Left kidney (tissue), 1 donor: ENCODE measurements at regions not wholly inside any gene's neighbourhood (a gene's known extent, or its start where the extent isn't known, plus 50 kb on each side); places are given as distances from the start of the nearest gene placed in this dataset.
"Not testable (repeated sequence)": the region's sequence is repeated elsewhere in the genome, so short reads cannot be mapped to it uniquely, and the experiment has no call there.

Experiments
- DNase-seq: peaks from one replicate; pipeline ENCODE4 v3.0.0-alpha.2; 2013

DNA sequence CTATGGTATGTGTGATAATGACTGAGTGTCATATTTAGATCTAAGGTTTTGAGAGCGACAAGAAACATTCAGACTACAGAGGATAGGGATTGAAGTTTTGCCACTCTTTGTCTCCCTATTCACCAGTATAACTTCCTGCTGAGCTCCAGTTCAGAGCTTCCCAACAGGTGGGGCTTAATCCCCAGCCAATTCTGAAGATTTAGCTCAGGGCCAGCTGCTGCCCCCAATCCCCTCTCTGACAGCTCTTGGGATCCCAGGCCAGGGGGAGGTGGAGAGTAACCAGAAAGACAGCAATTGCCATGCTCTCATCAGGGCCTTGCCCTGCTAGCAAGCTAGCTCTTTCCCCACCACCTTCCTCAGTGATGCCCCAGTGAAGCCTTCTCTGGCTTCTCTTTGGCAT lies 57.8 kb downstream of the TRIL start:
- no peak for DNase-seq

DNA sequence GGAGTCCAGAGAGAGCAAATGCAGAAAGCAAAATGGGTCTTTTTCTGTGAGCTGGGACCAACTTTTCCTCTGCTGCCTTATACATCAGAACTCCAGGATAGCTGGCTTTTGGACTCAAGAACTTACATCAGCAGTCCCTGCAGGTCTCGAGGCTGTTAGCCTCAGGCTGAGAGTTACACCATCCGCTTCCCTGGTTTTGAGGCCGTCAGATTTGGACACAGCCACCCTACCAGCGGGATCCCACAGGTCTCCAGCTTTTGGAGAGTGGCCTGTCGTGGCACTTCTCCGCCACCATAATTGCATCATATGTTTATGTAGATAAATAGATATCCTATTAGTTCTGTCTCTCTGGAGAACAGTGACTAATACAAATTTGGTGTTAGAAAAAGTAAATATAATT lies 64.2 kb downstream of the TRIL start:
- no peak for DNase-seq

DNA sequence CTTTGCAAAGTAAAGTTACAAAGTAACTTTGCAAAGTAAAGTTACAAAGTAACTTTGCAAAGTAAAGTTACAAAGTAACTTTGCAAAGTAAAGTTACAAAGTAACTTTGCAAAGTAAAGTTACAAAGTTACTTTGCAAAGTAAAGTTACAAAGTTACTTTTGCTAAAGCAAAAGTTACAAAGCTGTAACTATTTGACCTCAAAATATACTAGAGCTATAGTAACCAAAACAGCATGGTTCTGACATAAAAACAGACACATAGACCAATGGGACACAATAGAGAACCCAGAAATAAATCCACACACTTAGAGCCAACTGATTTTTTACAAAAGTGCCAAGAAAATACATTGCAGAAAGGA lies 66.3 kb downstream of the TRIL start:
- DNase-seq: not testable (repeated sequence)

GRCh38 chr7:28891192-28891875 lies 66.8 kb downstream of the TRIL start:
- no peak for DNase-seq

- no peak for DNase-seq
These were observed 68.0 kb downstream of the TRIL start for GRCh38 chr7:28890137-28890536.

- DNase-seq: peak; percentile 34
These were observed 68.8 kb downstream of the TRIL start for GRCh38 chr7:28889290-28889689.

DNA sequence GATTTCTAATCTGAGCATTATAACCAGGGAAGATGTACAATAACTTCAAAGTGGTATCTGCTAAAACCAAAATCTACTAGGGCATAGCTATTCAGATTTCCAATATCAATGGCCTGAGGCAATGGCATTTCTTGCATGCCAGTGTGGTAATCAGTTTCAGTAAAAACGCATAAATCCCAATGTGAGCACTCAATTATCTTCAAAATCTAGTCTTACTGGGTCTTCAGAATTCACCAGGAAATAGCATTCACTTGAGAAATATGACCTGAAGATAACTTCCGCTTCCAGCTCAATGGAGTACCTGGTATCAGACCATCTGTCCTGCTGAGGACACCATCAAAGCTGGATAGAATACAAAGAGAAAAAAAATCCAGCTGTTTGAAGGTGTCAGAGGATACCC lies 72.4 kb downstream of the TRIL start:
- no peak for DNase-seq

- no peak for DNase-seq
These were observed 75.2 kb downstream of the TRIL start for GRCh38 chr7:28882869-28883470.

DNA sequence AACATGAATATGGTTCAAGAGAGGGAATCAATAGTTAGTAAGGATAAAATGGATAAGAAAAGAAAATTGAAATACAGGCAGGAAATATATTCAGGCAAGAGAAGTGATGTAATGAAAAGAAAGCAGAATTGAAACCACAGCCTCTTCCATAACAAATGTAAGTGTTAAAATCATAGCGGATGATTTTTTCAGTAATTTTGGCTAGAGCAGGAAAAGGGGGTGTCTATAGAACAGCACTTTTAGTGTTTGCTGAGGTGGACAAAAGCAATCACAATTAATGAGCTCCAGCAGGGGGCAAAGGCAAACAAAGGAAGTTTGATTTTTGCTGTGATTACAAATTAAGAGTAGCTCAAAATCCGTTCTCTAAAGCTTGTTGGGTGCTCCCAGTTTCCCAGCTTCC lies 79.0 kb downstream of the TRIL start:
- no peak for DNase-seq

GRCh38 chr7:28878481-28878880 lies 79.6 kb downstream of the TRIL start:
- DNase-seq: no peak
